Brain microvascular endothelial cell (primary cell): ENCODE measurements at regions not wholly inside any gene's neighbourhood (a gene's known extent, or its start where the extent isn't known, plus 50 kb on each side); places are given as distances from the start of the nearest gene placed in this dataset.

Source experiments
- DNase-seq: peaks from one replicate; pipeline ENCODE4 v3.0.0-alpha.2; 2020
- H3K27ac ChIP-seq: fragments of 250-450 bp; sonication (Bioruptor Pico); 2 replicates; pipeline ENCODE4 v1.5.1; 2020; ENCODE audit warnings: mild to moderate bottlenecking, moderate library complexity
- H3K27me3 ChIP-seq: fragments of 250-450 bp; sonication (Bioruptor Pico); replicated peaks from 2 replicates; pipeline ENCODE4 v1.5.1; 2020; ENCODE audit warnings: mild to moderate bottlenecking
- H3K36me3 ChIP-seq: fragments of 250-450 bp; sonication (Bioruptor Pico); replicated peaks from 2 replicates; pipeline ENCODE4 v1.5.1; 2020; ENCODE audit warnings: mild to moderate bottlenecking
- H3K4me3 ChIP-seq: 2 replicates; pipeline ENCODE4 v1.5.1; 2011; ENCODE audit warnings: low read depth, mild to moderate bottlenecking, control low read depth, low read length, moderate library complexity
- in situ Hi-C: cut with HindIII; loops from 2 replicates; pipeline ENCODE4 v1.10.0; 2017; ENCODE audit warnings: low sequenced_read_pairs, low pct_ligation_motif_present
- TF ChIP-seq, protein P1 (sequence below): IDR thresholded peaks from 2 replicates; pipeline ENCODE4 v1.5.1; 2011; ENCODE audit warnings: low read depth, mild to moderate bottlenecking, moderate library complexity, low read length, control low read depth, inconsistent platforms; ENCODE audit errors: missing control alignments

DNA sequence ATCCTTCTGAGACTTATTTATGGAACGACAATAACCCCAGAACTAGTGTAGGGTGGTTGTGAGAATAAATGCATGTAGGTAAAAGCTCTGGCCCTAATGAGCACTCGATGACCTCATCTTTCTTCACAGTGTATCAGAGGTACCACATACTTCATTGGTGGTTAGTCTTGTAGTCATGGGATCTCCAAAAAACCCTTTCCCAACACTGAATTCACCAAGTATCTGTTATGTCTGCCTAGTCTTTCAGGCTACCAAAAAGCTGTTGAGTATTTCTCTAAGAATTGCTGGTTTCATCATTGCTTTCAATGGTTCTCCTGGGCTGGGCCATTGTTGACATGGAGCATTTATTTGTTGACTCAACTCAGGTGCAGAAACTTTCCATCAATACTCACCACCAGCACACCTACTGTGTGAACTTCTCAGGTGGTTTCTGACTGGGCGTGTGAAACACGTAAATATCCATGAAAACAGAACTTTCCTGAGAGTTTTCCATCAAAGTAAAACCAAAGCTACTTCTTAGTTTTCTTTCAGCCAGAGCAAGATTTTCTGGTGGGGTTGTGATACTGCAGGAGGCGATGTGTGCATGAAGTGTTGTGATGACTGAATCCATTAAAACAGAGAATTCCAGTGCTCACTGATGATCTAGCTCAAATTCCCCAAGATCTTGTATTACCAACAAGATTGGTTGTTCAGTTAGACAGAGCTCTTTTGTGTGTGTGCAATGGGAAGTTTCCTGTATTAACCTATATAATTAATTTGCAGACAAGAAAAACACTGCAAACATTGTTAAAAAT lies 51.4 kb upstream of the SLC35B4 start:
- DNase-seq: no peak
- Histone ChIP-seq H3K27ac (no peak overlapping the region), H3K4me3 (no peak overlapping the region), H3K36me3 (no peaks in the 10 kb centered on the region), H3K27me3 (no peaks in the 10 kb centered on the region)
- in situ Hi-C loops: no loop called here
- TF ChIP-seq, protein P1, sequence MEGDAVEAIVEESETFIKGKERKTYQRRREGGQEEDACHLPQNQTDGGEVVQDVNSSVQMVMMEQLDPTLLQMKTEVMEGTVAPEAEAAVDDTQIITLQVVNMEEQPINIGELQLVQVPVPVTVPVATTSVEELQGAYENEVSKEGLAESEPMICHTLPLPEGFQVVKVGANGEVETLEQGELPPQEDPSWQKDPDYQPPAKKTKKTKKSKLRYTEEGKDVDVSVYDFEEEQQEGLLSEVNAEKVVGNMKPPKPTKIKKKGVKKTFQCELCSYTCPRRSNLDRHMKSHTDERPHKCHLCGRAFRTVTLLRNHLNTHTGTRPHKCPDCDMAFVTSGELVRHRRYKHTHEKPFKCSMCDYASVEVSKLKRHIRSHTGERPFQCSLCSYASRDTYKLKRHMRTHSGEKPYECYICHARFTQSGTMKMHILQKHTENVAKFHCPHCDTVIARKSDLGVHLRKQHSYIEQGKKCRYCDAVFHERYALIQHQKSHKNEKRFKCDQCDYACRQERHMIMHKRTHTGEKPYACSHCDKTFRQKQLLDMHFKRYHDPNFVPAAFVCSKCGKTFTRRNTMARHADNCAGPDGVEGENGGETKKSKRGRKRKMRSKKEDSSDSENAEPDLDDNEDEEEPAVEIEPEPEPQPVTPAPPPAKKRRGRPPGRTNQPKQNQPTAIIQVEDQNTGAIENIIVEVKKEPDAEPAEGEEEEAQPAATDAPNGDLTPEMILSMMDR: no peak
